ENCODE measurements at regions not wholly inside any gene's neighbourhood (a gene's known extent, or its start where the extent isn't known, plus 50 kb on each side); places are given as distances from the start of the nearest gene placed in this dataset.

- no peak for TF ChIP-seq CTCF (IDR thresholded peaks at IDR 0.05)
- no peak for TF ChIP-seq POLR2A (IDR thresholded peaks at IDR 0.05)
Measured at GRCh38 chr11:95690100-95690499, 99.5 kb downstream of the FAM76B start.

Measured in ovary (tissue), 3 donors.